Renal cortex interstitium (tissue), 11 donors: ENCODE measurements at regions not wholly inside any gene's neighbourhood (a gene's known extent, or its start where the extent isn't known, plus 50 kb on each side); places are given as distances from the start of the nearest gene placed in this dataset.

Source experiments
- DNase-seq, 11 donors: peaks; one replicate each; pipeline ENCODE4 v3.0.0-alpha.2; 2013; ENCODE audit warnings: low read depth in 9 of 11, low spot score in 4 of 11; ENCODE audit errors: extremely low read depth in 1 of 11

DNA sequence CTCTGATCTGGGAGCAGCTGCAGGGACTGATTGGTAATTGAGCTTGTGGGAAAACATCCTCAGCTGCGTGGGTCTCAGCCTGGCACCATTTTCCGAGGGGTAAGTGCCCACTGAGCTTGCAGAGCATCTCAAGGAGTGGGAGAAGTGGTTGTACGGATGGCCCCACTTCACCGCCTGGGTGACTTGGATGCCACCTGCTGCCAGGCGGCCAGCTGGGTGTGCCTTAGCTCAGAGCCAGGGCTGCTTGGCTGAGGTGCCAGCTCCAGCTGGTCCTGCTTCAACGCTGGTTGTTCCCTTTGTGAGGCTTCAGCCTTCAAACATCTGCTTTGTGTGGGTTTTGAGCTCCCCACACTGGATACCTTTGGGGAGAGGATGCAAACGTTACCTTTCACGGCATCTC is 482.7 kb upstream of the EEF2KMT start:
- DNase-seq, result no peak

DNA sequence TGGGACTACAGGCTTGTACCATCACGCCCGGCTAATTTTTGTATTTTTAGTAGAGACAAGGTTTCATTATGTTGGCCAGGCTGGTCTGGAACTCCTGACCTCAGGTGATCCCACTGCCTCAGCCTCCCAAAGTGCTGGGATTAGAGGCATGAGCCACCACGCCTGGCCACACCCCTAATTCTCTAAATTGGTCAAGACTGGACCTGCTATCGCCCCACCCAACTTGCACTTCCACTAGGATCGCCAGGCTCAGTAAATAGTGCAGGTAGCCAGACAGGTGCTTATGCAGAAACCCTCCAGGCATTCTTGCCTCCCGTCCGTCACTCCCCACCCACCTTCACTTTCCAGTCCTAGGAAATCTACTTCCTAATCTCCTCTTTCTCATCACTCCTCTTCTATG is 481.4 kb upstream of the EEF2KMT start:
- DNase-seq, result no peak

DNA sequence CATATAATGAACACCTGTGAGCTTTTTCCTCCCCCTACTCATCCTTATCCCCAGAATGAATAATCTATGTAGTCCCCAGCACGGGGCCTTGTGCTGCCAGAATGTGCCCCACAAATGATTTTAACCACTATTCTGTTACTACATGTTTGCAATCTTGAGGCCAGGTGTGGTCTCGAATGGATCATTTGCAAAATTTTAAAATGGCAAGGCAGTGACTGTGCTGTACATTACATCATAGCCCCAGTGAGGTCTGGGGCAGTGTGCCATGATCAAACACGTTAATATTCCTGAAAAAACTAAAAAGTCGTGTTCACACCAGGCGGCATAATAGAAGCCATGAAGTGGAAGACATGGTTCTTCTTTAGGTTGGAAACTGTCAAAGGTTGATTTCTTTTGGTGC is 479.9 kb upstream of the EEF2KMT start:
- no peak for DNase-seq

DNA sequence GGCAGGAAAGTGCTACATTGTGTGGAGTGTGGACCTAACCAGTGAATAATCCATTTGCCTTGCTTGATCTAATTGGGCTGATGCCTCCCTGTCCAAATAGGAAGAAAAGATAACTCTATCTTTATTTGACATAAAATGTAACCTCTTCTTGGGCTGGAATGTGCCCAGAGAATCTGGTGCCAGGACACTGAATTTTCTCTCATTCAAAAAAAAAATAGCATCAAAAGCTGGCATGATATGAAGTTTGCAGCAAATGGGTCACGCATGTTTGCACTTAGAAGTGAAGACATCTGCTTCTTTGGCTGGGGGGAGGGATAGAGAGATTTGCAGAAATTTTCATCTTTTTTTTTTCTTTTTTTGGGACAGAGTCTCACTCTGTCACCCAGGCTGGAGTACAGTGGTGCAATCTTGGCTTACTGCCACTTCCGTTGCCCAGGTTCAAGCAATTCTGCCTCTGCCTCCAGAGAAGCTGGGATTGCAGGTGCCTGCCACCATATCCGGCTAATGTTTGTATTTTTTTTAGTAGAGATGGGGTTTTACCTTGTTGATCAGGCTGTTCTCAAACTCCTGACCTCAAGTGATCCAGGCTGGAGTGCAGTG is 478.2 kb upstream of the EEF2KMT start:
- no peak for DNase-seq

DNA sequence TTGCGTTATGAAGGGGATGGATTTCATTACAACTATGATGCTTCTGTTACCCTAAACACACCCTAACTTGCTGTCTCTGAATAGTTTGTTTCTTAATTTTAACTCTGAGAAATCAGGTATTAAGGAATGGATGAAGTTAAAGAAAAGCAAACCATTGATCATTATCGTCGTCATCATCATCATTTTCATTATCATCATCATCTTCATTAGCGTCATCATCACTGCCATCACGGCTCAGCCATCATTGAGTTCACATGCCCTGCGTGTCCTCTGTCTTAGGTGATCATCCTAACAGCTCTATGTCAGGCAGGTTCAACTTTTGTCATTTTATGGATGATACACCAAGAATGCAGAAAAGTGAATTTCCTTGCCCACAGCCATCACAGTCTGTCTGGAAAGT is 477.5 kb upstream of the EEF2KMT start:
- DNase-seq, result no peak

DNA sequence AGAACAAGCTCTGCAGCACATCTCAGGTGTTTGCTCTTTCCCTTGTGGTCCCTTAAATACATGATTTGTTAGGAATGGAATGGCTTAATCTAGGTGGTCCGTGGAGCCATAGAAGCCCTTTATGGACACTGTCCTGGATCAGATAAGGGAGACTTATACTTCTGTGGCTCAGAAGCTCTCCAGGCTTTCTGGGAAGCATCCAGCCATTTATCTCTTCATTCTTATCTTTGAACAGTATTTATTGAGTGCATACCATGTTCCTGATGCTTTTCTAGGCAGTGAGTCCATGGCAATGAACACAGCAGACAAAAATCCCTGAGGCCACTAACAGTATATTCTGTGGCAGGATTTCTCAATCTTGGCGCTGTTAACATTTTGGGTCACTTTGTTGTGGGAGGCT is 474.5 kb upstream of the EEF2KMT start:
- DNase-seq, result no peak

DNA sequence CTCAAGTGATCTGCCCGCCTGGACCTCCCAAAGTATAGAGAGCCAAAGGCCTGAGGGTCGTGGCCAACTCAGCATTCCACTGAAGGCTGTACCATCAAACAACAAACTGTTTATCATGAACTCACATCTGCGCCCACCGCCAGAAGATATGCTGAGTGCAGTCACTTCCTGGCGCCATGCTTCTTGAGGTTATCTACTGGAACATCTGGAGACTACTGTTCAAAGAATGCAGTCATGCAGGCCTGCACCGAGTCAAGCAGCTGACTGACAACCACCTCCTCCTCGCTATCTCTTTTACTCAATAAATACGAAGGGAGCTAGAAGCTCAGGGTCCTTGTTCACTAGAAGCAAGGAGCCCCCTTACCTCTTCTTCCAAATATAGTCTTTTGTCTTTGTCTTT is 473.9 kb upstream of the EEF2KMT start:
- no peak for DNase-seq

DNA sequence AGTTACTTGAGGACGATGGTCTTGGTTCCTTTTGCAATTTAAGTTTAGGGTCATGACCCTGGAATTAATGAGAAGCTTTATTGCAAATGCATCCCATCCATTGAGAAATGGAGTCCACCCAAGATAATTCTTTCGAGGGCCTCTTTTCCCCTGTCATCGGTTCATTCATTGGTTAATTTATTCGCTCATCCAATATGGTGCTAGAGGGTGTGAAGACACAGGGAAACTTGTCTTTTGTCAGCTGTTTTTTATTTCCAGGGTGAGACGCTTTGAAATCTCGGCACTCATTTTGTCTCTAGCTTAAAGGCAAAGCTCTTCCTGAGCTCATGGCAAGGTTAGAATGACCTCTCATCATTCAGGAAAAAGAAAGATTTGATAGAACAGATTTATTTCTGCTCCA is 464.2 kb upstream of the EEF2KMT start:
- DNase-seq, result no peak

DNA sequence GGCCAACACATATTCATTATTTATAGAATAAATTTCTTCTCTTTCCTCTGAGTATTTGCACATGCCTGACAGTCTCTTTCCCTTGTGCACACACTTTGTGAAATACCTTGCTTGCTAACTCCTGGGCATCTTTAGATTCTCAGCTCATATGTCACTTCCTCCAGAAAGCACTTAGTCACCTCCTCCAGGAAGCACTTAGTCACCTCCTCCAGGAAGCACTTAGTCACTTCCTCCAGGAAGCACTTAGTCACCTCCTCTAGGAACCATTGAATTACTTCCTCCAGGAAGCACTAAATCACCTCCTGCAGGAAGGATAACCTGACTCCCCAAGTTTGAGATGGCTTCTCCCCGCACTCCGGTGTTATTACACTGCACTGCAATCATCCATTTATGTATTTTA is 462.5 kb upstream of the EEF2KMT start:
- DNase-seq, result no peak

DNA sequence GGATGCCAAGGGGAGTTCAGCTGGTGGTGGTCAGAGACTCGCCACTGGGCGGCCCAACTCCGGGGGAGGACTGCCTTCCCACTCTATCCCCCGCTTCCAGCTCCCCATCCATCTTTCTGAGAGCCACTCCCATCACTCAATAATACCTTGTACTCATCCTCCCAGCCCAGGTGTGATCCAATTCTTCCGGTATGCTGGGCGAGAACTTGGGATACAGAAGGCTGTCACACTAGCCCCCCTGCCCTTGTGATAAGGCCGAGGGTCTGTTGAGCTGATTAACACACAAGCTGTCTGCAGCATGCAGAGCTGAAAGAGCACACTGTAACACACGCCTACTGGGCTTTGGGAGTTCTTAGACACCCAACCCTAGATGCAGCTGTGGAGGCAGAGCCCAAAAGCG is 460.4 kb upstream of the EEF2KMT start:
- no peak for DNase-seq

DNA sequence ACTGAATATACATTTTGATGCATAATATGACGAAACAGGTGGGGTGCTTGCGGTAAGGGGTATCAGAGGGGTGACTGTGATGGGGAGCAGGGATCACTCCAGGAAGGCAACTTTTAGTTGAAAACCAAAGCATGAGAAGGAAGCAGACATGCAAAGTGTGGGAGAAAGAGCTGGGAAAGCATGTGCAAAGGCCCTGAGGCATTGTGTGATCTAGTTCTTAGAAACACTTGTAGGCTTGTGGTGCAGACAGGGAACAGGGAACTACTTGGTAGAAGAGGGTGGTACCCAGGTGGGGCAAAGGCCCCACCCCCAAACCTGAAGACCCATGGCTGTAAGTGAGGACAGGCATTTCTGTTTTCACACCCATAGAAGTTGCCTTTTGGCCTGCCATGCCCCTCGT is 459.9 kb upstream of the EEF2KMT start:
- no peak for DNase-seq

DNA sequence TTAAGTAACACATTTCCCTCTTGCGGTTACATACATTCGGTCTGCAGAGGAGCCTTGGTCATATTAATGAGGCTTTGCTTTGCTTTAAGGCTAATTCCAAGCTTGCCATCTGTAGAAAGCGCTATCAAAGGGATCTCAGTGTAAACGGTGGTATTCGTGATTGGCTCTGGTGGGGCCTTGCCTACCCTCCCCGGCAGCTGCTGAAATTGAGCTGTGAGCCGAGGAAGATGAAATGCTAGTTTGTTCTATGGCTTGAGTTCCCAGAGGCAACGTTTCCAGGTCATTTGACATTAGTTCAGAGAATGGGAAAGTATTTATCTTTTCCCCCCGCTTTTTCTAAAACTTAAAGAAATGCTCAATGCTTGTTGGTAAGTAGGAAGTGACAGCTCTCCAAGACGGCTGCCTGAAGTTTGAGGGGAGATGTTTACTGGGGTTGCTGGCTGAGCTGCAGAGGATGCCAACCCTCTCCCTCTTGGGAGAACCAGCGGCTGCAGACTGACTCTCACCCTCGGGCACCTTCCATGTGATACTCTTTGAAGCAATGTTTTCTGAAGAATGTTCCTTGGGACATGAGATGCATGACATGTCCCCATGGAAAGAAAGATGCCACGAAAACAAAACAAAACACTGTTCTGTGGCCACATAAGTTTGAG is 458.7 kb upstream of the EEF2KMT start:
- no peak for DNase-seq

DNA sequence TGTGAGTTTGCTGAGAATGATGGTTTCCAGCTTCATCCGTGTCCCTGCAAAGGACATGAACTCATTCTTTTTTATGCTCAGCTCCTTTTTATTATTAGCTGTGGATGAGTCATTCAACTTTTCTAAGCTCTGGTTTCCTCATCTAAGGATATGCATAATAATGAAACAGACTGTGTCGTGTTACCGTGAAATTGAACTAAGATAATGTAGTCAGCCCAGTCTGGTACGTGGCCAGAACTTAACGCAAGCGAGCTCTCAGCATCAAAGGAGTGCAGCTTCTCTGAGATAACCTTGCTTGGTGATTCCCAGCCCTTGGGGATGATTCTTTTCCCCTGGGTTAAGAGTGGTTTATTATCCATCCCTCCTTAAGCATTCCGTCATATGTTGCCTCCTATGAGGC is 454.3 kb upstream of the EEF2KMT start:
- DNase-seq, result no peak

DNA sequence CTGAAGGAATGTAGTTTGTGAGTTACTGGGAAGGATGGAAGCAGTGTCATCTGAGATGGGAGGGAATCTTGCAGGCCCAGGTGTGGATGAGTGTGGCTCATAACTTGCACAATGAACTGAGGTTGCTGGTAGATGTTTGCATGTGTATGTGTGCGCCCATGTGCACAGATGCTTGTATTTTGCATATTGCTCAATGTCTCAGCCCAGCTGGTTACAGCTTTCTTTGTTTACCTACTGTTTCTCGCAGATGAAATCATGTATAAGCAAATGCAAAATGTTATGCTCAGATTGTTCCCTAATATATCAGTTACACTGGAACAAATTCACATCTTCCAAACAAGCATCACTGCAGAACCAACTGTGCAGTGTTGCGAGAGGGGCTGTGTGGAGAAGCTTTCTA is 452.2 kb upstream of the EEF2KMT start:
- no peak for DNase-seq

DNA sequence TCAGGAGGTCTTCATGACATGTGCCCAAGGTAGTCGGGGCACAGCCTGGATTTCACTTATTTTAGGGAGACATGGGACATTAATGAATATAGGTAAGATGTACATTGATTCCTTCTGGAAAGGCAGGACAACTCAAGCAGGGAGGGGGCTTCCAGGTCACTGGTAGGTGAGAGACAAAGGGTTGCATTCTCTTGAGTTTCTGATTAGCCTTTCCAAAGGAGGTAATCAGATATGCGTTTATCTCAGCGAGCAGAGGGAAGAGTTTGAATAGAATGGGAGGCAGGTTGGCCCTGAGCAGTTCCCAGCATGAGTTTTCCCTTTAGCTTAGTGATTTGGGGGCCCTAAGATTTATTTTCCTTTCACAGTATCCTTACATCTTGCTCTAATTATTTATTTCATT is 443.8 kb upstream of the EEF2KMT start:
- no peak for DNase-seq

DNA sequence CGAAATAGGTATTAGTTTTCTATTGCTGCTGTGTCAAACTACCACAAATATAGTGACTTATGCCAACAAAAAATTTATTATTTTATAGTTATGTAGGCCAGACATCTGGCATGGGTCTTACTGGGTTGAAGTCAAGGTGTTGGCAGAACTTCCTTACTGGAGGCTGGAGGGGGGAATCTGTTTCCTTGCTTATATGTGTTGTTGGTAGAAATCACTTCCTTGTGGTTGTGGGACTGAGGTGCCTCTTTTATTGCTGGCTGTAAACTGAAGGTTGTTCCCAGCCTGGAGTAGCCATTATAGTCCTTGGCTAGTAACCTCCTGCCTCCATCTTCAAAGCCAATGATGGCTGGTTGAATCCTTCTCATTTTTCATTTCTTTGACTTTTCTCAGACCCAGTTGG is 439.8 kb upstream of the EEF2KMT start:
- no peak for DNase-seq

DNA sequence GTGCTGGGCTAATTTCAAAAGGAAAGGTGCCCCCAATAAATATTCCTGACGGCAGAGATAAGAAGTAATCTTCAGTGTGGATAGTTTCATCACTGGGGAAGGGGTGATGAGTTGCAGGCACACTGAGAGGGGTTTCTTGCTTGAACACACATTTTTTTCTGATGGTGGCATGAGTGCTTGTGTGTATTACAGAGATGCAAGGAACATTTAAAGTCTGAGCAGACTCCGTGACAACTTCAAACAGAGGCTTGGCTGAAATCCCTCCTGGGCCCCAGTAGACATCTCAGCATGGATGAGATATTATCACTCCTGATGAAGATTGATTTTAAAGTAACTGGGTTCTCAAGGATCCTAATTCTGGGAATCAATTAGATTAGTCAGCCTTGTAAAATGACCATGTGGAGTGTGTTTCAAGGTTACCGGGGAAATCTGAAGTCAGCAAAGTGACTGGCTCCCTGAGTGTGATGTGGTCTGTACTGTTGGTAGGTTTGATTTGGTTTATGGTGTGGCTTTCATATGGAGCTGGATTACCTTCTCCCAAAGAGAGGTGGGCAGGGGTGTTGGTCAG is 435.8 kb upstream of the EEF2KMT start:
- DNase-seq, result no peak

DNA sequence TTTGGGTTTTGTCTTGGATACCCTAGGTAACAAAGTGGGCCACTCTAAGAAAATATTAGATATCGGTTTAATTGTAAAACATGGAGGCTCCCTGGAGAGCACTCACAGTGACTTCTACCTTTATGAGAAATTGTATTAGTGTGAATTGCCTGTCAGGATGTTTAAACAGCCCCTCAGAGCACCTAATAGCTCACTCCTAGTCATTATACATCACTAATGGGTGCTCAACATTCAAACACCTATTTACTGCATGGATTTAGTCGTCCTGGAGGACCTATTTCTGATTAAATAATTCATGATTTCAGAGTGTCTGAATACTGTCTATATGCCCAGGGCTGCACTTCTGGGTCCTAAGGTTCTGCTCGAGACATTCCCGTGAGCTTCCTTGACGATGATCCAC is 430.2 kb upstream of the EEF2KMT start:
- DNase-seq, result no peak

DNA sequence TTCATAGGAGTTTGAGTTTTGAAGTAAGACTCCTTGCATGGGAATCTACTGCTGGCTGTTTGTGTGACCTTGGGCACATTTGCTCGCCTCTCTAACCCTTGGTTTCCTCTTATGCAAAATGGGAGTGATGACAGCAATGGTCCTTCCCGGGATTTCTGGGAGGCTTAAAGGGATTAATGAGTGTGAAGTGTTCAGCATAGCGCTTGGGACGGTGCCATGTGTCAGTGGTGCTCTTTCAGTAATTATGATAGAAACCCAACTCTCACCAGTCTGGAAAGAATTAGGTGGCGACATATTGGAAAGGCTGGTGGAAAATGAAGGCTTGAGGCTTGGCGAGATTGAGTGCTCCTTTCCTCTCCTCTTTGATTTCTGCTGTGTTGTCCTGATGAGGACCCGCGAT is 429.2 kb upstream of the EEF2KMT start:
- no peak for DNase-seq

DNA sequence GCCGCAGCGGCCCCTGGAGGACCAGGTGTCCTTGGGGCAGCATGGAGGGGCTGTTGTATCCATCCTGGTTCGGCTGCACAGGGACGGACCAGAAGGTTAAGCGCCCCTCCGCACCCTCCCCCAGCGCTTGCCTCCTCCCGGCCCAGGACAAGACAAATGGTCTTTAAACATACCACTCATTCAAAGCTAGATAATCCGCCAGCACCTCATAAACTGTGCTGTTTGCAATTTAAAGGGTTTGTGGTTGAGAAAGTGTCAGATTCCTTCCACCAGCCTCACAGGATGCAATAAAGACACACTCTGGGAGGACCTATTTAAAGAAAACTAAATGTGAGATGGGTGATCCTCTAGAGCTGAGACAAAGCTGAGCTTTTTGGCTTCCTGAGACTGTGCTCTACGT is 426.2 kb upstream of the EEF2KMT start:
- peak in 1 of 11 donors; percentile 7 for DNase-seq

DNA sequence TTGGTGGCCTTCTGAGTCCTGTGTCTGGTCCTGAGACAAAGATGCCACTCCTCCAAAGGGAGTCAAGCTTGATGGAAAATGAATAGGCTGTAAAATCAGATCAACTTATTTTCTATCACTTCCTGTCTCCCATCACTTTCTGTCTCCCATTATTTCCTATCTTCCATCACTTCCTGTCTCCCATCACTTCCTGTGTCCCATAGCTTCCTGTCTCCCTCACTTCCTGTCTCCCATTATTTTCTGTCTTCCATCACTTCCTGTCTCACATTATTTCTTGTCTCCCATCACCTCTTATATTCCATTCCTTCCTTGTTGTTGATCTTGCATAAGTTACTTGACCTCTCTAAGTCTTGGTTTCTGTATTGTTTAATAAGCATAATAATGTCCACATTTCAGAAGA is 418.5 kb upstream of the EEF2KMT start:
- no peak for DNase-seq
